Karpas-422 (cell line): ENCODE measurements at regions not wholly inside any gene's neighbourhood (a gene's known extent, or its start where the extent isn't known, plus 50 kb on each side); places are given as distances from the start of the nearest gene placed in this dataset.
A peak's percentile ranks its signal among the peaks of the same experiment; 100 is the strongest.

ENCODE experiments used
- DNase-seq: peaks from one replicate; pipeline ENCODE4 v3.0.0-alpha.2; 2015
- H2AFZ ChIP-seq: fragments of 200-600 bp; sonication (generic); 2 replicates; pipeline ENCODE4 v1.6.1; 2014; ENCODE audit warnings: antibody characterized with exemption, low read length, mixed read lengths
- H3K27ac ChIP-seq: fragments of 200-600 bp; sonication (generic); 2 replicates; pipeline ENCODE4 v1.5.1; 2014; ENCODE audit warnings: mild to moderate bottlenecking, low read length, moderate library complexity
- H3K27me3 ChIP-seq: fragments of 200-600 bp; sonication (generic); 2 replicates; pipeline ENCODE4 v1.6.1; 2014; ENCODE audit warnings: low read length, mixed read lengths
- H3K36me3 ChIP-seq: fragments of 200-600 bp; sonication (generic); 2 replicates; pipeline ENCODE4 v1.6.1; 2014; ENCODE audit warnings: low read length, mixed read lengths; ENCODE audit not compliant: insufficient read depth
- H3K4me1 ChIP-seq: fragments of 200-600 bp; sonication (generic); 2 replicates; pipeline ENCODE4 v1.6.1; 2014; ENCODE audit warnings: mild to moderate bottlenecking, low read length, mixed read lengths
- H3K4me2 ChIP-seq: fragments of 200-600 bp; sonication (generic); 2 replicates; pipeline ENCODE4 v1.6.1; 2014; ENCODE audit warnings: low read length, low read depth, mild to moderate bottlenecking; ENCODE audit not compliant: poor library complexity, severe bottlenecking
- H3K4me3 ChIP-seq: fragments of 200-600 bp; sonication (generic); 2 replicates; pipeline ENCODE4 v1.5.1; 2014; ENCODE audit warnings: mild to moderate bottlenecking, antibody characterized with exemption, low read length, mixed read lengths
- H3K79me2 ChIP-seq: fragments of 200-600 bp; sonication (generic); 2 replicates; pipeline ENCODE4 v1.6.1; 2014; ENCODE audit warnings: mild to moderate bottlenecking, low read length, mixed read lengths
- H3K9ac ChIP-seq: fragments of 200-600 bp; sonication (generic); 2 replicates; pipeline ENCODE4 v1.6.0; 2014; ENCODE audit warnings: low read length
- H3K9me2 ChIP-seq: fragments of 200-600 bp; sonication (generic), shearing (Covaris generic); replicated peaks from 2 replicates; pipeline ENCODE4 v1.6.0; 2014; ENCODE audit warnings: mild to moderate bottlenecking, low read length, moderate library complexity; ENCODE audit not compliant: insufficient read depth
- H3K9me3 ChIP-seq: fragments of 300-700, 200-600 bp; sonication (generic); 2 replicates; pipeline ENCODE4 v1.6.1; 2014; ENCODE audit warnings: low read length, mixed read lengths
- H4K20me1 ChIP-seq: fragments of 200-600 bp; sonication (generic); 2 replicates; pipeline ENCODE4 v1.6.1; 2014; ENCODE audit warnings: mild to moderate bottlenecking, antibody characterized with exemption, low read length, low read depth; ENCODE audit not compliant: insufficient read depth

GRCh38 chr12:75716291-75717025, 205.0 kb upstream of the KRR1 start:
- no peak overlapping the region for H2AFZ ChIP-seq
- no peaks in the 10 kb centered on the region for H3K27me3 ChIP-seq
- H3K9me3 ChIP-seq: no peaks in the 10 kb centered on the region
- H4K20me1 ChIP-seq: no peaks in the 10 kb centered on the region
- H3K4me3 ChIP-seq: no peak overlapping the region
- H3K9me2 ChIP-seq: no peaks in the 10 kb centered on the region
- H3K79me2 ChIP-seq: no peaks in the 10 kb centered on the region
- DNase-seq: no peak
- peaks cover 18% of the 10 kb centered on the region for H3K4me1 ChIP-seq
- no peak overlapping the region for H3K9ac ChIP-seq
- no peak overlapping the region for H3K4me2 ChIP-seq
- no peaks in the 10 kb centered on the region for H3K36me3 ChIP-seq
- H3K27ac ChIP-seq: no peak overlapping the region

GRCh38 chr12:75715682-75716081, 204.3 kb upstream of the KRR1 start:
- no peaks in the 10 kb centered on the region for H3K36me3 ChIP-seq
- no peaks in the 10 kb centered on the region for H3K9me2 ChIP-seq
- peaks cover 11% of the 10 kb centered on the region for H3K4me1 ChIP-seq
- no peaks in the 10 kb centered on the region for H3K27me3 ChIP-seq
- H4K20me1 ChIP-seq: no peaks in the 10 kb centered on the region
- H3K4me3 ChIP-seq: no peak overlapping the region
- no peaks in the 10 kb centered on the region for H3K9me3 ChIP-seq
- no peaks in the 10 kb centered on the region for H3K79me2 ChIP-seq
- no peak overlapping the region for H3K4me2 ChIP-seq
- H3K9ac ChIP-seq: no peak overlapping the region
- no peak overlapping the region for H2AFZ ChIP-seq
- DNase-seq: no peak
- H3K27ac ChIP-seq: no peak overlapping the region

DNA sequence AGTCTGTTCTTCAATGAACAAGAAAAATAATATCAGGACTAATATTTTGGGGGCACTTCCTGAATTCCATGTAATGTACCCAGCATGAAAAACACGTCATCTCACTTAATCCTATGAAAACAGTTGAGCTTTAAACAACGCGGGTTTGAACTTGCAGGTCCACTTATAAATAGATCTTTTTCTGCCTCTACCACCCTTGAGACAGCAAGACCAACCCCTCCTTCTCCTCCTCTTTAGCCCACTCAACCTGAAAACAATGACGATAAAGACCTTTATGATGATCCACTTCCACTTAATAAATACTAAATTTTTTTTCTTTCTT, 203.9 kb upstream of the KRR1 start:
- H3K79me2 ChIP-seq: no peaks in the 10 kb centered on the region
- no peaks in the 10 kb centered on the region for H3K9me2 ChIP-seq
- H2AFZ ChIP-seq: no peak overlapping the region
- no peaks in the 10 kb centered on the region for H4K20me1 ChIP-seq
- H3K4me3 ChIP-seq: no peak overlapping the region
- peaks cover 9% of the 10 kb centered on the region; the same call in 1 of the 2 replicates for H3K4me1 ChIP-seq
- H3K36me3 ChIP-seq: no peaks in the 10 kb centered on the region
- no peak for DNase-seq
- H3K9ac ChIP-seq: no peak overlapping the region
- H3K4me2 ChIP-seq: no peak overlapping the region
- no peak overlapping the region for H3K27ac ChIP-seq
- H3K9me3 ChIP-seq: no peaks in the 10 kb centered on the region
- H3K27me3 ChIP-seq: no peaks in the 10 kb centered on the region

DNA sequence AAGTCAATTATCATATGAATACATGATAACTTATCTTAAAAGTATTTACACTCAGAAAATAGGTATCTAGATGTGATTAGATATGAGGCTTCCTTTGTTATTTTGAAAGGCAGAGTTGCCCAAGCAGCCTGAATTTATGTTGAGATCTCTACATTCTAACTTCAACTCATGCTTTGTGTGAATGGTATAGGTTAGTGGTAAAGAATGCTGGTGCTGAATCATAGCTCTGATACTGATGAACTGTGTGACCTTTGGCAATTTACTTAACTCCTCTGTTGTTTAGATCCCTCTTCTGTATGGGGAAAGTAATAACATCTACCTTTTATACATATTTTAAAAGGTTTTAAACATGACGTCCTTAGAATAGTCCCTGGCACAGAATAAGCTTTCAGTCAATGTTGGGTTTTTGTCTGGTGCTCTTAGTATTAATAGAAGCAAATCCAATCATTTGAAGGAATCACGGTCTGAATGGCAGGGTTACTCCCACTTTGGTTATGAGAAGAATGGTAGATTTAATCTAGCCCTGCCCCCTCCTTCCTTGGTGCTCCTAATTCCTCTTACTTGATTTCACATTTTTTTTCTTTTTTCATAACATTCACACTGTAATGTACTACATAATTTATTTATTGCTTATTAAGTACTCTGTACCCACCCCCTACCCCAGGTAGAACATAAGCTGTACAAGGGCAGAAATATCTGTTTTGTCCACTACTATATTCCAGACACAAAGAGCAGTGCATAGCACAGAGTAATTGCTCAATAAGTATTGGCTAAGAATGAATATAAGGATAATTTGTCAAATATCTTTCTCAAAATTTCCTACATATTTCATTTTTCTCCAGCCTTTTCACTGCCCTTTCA, 203.3 kb upstream of the KRR1 start:
- Histone ChIP-seq H3K9me3 (no peaks in the 10 kb centered on the region), H3K9me2 (no peaks in the 10 kb centered on the region), H4K20me1 (no peaks in the 10 kb centered on the region), H3K27me3 (no peaks in the 10 kb centered on the region), H3K79me2 (no peaks in the 10 kb centered on the region), H3K4me3 (no peak overlapping the region), H3K27ac (no peak overlapping the region), H3K36me3 (no peaks in the 10 kb centered on the region), H3K4me2 (no peak overlapping the region), H3K9ac (no peak overlapping the region), H3K4me1 (peaks cover 9% of the 10 kb centered on the region; the same call in 1 of the 2 replicates), H2AFZ (no peak overlapping the region)
- DNase-seq: no peak

DNA sequence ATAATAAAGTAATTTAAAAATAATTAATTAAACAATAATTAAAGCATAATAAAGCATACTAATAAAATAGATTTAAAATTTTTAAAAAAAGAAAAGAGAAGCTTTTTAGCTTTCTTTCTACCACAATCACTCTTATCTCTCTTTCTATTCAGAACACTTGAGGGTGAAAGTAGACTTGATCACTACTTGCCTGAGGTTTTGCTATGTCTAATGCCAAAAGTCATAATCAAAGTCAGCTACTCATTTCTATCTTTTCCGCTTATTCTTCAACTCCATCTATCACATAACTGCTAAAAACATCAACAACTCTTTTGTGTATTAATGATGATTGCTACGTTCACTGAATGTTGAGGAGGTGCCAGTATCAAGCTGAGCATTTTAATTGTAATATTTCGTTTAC, 202.0 kb upstream of the KRR1 start:
- Histone ChIP-seq H3K4me3 (no peak overlapping the region), H3K4me1 (peaks cover 9% of the 10 kb centered on the region), H3K9me2 (no peaks in the 10 kb centered on the region), H3K36me3 (no peaks in the 10 kb centered on the region), H3K9me3 (no peaks in the 10 kb centered on the region), H3K79me2 (no peaks in the 10 kb centered on the region), H3K9ac (no peak overlapping the region), H3K27me3 (no peaks in the 10 kb centered on the region), H3K27ac (no peak overlapping the region), H2AFZ (no peak overlapping the region), H4K20me1 (no peaks in the 10 kb centered on the region), H3K4me2 (no peak overlapping the region)
- DNase-seq: no peak

- Histone ChIP-seq H3K9ac (no peak overlapping the region), H3K4me2 (no peak overlapping the region), H4K20me1 (no peaks in the 10 kb centered on the region), H3K9me3 (no peaks in the 10 kb centered on the region), H3K36me3 (no peaks in the 10 kb centered on the region), H3K27ac (no peak overlapping the region), H3K27me3 (no peaks in the 10 kb centered on the region), H2AFZ (0 out of 2 replicates have a peak overlapping the region, but pooled peaks have one; percentile 39), H3K4me3 (no peak overlapping the region), H3K79me2 (no peaks in the 10 kb centered on the region), H3K4me1 (peaks cover 19% of the 10 kb centered on the region), H3K9me2 (no peaks in the 10 kb centered on the region)
- DNase-seq: no peak
These were observed 200.8 kb upstream of the KRR1 start for GRCh38 chr12:75712223-75712622.

DNA sequence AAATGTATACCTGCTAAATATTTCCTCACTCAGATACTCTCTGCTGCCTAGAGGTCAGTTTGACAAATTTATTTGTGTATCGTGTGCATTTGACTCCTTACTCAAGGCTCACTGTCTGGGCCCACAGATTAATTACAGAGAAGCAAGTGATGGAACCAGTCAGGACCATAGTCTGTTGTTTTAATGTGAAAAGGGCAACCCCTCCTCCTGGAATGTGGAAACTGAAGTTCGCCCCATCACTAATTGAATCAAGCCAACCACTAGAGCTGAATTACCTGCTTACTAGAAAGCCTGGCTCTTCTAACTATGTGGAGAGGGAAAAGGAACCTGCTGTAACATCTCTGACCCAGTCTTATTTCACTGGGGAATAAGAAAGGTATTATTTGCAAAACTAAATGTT, 199.9 kb upstream of the KRR1 start:
- Histone ChIP-seq H3K27ac (no peak overlapping the region), H3K9ac (no peak overlapping the region)
- DNase-seq: no peak

GRCh38 chr12:75710361-75711069, 199.1 kb upstream of the KRR1 start:
- Histone ChIP-seq H3K4me2 (no peak overlapping the region), H3K9ac (no peak overlapping the region), H3K4me3 (no peak overlapping the region)

More for the DNA sequence above, 199.9 kb upstream of the KRR1 start:
- Histone ChIP-seq H3K4me1 (peaks cover 29% of the 10 kb centered on the region), H4K20me1 (no peaks in the 10 kb centered on the region), H3K27me3 (no peaks in the 10 kb centered on the region), H3K36me3 (no peaks in the 10 kb centered on the region), H3K4me3 (no peak overlapping the region), H3K79me2 (no peaks in the 10 kb centered on the region), H2AFZ (no peak overlapping the region), H3K9me2 (no peaks in the 10 kb centered on the region), H3K9me3 (no peaks in the 10 kb centered on the region), H3K4me2 (no peak overlapping the region)

More at GRCh38 chr12:75710361-75711069, 199.1 kb upstream of the KRR1 start:
- Histone ChIP-seq H3K27ac (no peak overlapping the region), H3K9me3 (no peaks in the 10 kb centered on the region), H3K36me3 (no peaks in the 10 kb centered on the region), H3K27me3 (no peaks in the 10 kb centered on the region), H4K20me1 (no peaks in the 10 kb centered on the region), H3K79me2 (no peaks in the 10 kb centered on the region), H3K9me2 (no peaks in the 10 kb centered on the region), H3K4me1 (peaks cover 30% of the 10 kb centered on the region), H2AFZ (no peak overlapping the region)
- no peak for DNase-seq
